ENCODE measurements at regions not wholly inside any gene's neighbourhood (a gene's known extent, or its start where the extent isn't known, plus 50 kb on each side); places are given as distances from the start of the nearest gene placed in this dataset.

DNA sequence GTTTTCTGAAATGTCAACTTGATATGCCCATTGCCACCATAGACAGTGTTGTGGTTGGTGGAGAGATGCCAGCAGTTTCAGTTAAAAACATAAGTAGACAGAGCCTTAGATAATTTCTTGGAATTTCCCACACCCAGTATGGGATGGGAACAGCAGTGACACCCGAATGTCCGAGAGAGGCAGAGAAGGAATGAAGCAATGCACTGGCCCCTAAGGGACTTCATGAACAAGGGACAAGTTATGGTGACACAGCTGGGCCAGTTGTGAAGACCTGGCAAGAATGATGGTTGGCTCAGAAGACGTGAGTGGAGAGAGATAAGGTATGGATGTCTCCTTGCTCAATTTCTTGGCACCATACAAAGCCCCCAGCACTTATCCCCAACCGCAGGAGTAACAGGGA, 165.2 kb upstream of the APCDD1 start:
- TF ChIP-seq, protein P1, sequence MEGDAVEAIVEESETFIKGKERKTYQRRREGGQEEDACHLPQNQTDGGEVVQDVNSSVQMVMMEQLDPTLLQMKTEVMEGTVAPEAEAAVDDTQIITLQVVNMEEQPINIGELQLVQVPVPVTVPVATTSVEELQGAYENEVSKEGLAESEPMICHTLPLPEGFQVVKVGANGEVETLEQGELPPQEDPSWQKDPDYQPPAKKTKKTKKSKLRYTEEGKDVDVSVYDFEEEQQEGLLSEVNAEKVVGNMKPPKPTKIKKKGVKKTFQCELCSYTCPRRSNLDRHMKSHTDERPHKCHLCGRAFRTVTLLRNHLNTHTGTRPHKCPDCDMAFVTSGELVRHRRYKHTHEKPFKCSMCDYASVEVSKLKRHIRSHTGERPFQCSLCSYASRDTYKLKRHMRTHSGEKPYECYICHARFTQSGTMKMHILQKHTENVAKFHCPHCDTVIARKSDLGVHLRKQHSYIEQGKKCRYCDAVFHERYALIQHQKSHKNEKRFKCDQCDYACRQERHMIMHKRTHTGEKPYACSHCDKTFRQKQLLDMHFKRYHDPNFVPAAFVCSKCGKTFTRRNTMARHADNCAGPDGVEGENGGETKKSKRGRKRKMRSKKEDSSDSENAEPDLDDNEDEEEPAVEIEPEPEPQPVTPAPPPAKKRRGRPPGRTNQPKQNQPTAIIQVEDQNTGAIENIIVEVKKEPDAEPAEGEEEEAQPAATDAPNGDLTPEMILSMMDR (conservative IDR thresholded peaks at IDR 0.05) = no peak
- no peak for TF ChIP-seq EZH2 (IDR thresholded peaks at IDR 0.05; ENCODE audit: low read depth)
